ENCODE measurements at regions not wholly inside any gene's neighbourhood (a gene's known extent, or its start where the extent isn't known, plus 50 kb on each side); places are given as distances from the start of the nearest gene placed in this dataset.

DNA sequence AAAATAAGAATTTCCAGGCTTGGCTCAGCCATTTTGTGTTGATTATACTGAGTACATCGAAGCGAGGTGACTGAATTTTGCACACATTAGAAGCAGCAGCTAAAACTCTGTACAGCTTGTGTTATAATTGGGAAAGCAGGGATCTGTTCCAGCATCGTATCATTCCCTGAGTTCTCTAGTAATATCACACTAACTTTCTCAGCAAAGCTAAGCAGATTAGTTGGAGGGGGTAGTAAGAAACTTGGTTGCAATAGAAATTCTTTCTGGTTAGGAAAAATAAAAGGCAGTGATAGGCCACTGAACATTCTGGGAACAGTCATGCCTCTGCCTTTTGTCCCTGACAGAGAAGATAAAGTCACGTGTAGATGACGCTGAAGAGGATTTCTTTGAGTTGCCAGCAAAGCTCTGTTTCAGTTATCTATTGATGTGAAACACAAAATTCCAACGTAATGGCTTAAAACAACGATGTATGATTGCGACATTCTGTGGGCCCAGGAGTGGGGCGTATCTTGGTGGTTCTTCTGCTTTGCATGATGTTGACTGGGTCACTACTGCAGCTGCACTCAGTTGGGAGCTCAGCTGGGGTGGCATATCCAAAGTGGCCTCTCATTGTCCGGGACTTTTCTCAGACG, 202.1 kb upstream of the MEX3C start:
- no peak for DNase-seq (ENCODE audit: low read depth)

- no peak for DNase-seq (ENCODE audit: low read depth)
Measured at GRCh38 chr18:51400721-51401120, 203.2 kb upstream of the MEX3C start.

GRCh38 chr18:51401912-51402311, 204.4 kb upstream of the MEX3C start:
- DNase-seq (ENCODE audit: low read depth), result no peak

DNA sequence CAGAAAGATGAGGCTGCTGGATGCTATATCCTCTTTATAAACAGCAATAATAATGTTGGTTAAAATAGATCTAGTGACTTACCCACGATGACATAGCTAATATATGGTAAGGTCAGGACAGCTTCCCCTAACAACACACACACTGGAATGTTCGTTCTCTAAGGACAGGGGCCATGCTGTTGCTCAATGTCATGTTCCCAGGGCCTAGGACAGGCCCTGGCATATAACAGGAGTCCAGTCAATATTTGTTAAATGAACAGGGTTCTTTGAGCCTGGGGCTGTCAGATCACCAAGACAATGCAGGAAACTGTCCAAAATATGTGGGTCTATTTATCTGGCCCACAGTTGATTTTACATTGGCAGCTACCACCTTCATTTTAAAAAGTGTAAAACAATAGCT, 207.1 kb upstream of the MEX3C start:
- no peak for DNase-seq (ENCODE audit: low read depth)

- DNase-seq (ENCODE audit: low read depth), result no peak
Measured at GRCh38 chr18:51405683-51406477, 208.4 kb upstream of the MEX3C start.

DNA sequence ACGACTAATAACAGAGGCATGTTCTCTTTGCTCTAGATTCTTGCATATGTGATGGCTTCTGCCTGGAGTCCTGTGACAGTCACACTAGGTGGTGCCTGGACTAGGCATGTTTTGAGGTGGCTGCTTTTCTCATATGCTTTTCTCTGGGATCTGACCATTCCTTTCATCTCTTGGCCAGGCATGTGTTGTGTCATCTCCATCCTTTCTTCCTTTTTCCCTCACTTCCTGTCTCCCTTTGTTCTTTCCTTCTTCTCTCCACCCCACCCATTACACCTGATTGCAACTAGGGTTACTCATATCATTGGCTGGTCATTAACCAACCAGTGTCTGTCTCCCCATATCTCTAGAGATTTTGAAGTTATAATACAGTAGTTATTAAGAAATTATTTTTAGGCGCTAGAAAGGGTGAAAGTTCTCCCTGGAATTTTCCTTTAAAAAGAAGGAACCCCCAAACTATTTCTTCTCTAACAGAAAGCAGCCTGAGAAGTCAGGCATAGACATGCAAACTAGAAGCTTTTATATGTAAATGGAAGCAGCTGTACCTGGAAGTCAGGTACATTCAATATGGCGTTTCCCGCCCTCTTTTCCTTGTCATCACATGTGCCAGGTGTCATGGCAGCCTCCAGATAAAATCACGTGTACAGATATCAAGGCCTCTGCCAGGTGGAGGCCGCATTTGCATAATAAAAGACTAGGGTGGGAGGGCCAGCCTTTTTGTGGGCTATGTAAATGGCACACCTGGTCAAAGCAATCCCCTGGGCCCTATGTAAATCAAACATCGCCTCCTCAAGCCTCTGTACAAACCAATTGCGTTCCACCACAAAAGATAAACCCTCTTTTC, 220.4 kb upstream of the MEX3C start:
- DNase-seq (ENCODE audit: low read depth), result no peak

DNA sequence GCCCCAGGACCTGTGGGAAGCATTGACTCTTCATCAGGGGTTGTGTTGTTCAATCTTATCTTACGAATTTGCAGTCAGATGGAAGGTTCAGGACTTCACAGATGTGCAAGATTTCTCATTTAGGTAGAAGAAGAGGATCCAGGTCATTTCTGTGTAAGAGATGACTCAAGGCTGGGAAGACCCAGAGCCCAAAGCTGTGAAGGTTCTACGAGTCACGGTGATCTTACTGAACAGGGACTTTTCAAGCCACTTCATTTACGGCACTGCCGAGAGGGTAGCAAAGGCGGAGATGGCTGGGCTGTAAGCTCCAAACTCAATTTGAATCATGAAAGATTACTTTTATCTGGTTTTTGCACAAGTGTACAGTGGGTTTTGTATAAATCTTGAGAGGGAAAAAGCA, 228.0 kb upstream of the MEX3C start:
- no peak for DNase-seq (ENCODE audit: low read depth)

GRCh38 chr18:51425889-51426288, 228.4 kb upstream of the MEX3C start:
- no peak for DNase-seq (ENCODE audit: low read depth)

- DNase-seq (ENCODE audit: low read depth), result no peak
Measured at GRCh38 chr18:51426996-51427395, 229.5 kb upstream of the MEX3C start.

DNA sequence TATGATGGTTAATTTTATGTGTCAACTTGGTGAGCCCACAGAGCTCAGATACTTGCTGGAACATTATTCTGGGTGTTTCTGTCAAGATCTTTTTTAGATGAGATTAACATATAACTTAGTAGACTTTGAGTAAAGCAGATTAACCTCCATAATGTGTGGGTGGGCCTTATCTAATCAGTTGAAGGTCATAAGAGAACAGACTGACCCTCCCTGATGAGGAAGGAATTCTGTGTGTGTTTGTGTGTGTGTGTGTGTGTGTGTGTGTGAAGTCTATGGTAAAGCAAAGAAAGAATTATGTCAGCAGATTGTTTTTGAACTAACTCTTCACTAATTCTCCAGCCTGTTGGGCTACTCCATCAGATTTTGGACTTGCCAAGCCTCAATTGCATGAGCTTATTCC, 232.2 kb upstream of the MEX3C start:
- DNase-seq (ENCODE audit: low read depth), result no peak

GRCh38 chr18:51430538-51430937, 233.1 kb upstream of the MEX3C start:
- no peak for DNase-seq (ENCODE audit: low read depth)

- no peak for DNase-seq (ENCODE audit: low read depth)
Measured at GRCh38 chr18:51433296-51433695, 235.8 kb upstream of the MEX3C start.

- no peak for DNase-seq (ENCODE audit: low read depth)
Measured at GRCh38 chr18:51433881-51434280, 236.4 kb upstream of the MEX3C start.

DNA sequence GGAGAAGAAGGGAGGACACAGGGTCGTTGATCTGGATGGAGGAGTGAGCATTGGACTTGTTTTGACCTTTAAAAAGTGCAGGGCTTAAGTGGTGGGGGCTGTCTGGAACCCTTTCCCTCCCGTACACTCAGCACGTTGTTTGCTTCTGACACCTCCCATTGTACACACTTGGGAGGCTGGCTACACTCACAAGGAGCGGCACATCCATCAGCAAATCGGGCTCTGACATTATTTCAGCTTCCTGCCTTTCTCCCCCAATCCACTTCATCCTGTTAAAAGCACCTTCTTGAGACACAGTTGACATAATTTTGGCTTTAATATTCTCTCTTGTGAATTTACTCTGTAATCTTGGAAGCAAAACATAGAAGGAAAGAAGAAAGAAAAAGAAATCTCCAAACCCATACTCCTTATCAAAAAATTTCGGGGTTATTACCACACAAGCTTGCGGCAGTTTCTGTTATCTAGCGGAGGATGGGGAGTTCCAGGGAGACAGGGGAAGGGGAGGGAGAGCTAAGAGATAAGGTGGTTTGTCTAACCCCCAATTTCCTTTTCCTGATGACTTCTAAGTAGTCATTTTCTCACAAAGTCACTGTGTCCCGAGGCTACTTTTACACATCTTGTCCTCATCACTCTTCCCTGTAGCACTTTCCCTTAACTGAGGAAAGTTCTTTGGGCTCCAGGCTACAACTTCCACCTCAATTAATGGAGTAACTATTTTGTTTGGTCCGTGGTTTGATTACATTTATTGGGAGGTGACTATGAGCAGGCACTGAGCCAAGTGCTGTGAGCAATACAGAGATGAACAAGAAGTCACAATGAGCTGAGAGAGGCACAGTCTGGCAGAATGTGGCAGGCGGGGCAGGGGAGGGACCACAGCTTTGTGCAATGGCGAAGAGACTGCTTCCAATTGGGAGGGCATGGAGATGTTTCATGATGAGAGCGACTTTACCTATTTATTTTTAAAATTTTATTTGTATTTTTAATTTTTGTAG, 240.1 kb upstream of the MEX3C start:
- DNase-seq (ENCODE audit: low read depth), result no peak

DNA sequence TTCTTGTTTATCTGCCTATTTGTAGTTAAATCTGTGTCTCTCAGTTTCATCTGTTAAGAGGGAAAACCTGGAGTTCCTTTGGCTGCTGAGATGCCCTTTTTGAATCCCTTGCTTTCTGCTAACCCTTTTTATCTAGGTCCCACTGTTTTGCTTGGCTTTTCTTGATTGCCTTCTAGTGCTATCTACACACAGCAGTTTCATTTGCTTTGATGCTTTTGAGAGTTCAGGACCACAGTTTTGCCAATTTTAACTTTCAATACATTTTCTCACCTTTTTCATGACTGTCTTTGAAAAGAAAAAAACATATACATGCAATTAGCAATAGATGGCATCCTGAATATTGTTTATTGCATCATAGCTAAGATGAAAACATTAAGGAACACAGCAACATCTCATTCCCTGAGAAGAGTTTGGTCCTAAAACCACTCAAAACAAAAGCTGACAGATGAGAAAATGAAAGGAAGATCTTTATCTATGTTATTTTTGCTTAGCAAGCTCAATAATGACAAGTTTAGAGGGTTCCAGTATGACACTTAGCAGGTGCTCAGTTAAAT, 241.4 kb upstream of the MEX3C start:
- DNase-seq (ENCODE audit: low read depth), result no peak

DNA sequence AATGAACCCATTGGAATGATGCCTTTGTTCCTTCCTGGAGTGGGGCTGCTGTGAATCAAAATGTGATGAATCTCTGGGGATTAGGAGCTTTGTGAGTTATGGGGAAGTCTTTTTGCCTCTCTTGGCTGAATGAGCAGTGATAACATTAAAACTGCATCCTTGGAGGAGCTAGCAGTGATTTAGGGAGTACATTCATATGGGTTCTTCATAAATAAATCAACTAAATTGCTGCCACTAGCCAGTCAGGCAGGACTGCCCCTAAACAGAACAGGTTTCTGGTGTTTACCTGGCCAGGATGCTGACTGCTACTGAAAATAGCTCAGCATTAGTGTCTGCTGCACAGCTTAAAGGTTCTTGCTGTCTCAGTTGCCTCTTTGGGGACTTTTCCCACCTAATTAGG, 244.5 kb upstream of the MEX3C start:
- no peak for DNase-seq (ENCODE audit: low read depth)

DNA sequence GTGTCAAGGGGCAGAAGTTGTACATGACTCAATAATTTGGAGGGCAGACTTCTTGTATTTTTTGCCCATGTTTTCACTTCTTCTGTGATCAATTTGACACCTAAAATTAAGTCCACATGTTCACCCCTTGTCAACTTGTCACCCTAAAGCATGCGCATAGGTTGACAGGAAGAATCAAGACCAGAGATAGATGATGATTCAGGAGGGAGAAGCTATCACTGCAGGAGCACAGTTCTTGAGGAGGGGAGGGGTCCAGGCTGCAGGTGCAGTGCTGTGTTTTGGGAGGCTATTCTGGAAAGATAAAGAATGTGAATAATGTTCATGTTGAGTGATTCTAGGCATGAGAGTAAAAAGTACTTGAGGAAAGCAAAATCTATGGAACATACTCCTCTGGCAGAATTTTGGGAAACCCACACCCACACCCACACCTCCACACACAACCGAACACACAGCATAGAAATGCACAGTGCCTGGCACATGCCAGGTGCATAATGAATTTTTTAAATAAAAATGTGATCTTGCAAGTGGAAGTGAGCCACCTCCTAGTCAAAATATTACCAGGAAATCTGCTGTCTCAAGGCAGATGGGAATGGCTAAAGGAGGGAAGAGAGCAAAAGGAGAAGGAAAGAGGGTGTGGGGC, 249.2 kb upstream of the MEX3C start:
- no peak for DNase-seq (ENCODE audit: low read depth)

DNA sequence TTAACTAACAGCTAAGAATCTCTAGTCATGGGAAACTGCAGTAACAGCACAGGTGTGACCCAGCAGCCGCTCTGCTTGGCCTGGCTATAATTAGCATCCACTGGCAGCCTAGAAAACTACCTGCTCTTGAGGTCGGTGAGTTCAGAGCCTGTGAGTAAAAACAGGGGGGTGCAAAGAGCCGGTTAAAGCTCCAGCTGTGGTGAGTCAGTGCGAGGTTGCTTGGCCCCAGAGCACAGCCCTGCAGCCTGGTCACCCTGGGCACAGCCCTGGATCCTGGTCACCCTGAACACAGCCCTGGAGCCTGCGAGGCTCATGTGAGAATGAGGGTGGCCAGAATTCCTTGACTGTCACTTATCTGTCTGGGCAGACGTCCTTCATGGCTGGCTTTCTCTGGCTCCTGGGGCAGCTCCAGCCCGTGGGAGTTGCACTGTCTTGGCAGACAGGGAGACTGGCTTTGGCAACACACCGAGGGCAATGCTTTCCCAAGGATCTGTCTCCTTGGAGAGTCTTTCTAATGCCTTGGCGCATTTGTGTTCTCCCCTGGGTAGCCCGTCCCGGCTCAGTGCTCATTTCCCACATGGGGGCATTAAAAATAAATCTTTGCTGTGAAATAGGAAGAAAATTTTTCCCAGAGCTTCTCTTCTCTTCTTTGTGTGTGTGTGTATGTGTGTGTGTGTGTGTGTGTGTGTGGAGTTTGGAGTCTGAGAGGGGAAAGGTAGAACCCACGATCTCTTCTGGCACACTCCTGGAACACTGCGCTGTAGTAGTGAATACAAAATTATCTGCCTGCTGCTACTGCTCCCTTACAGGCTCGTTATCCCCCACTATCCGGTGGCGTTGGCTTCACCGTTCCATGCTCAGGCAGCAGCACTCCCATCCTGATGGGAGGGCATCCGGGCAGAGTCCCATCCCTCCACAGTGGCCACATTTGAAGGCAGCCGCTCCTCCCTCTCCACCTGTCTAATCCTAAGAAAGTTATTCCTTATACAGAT, 250.2 kb upstream of the MEX3C start:
- no peak for DNase-seq (ENCODE audit: low read depth)

GRCh38 chr18:51448949-51449348, 251.5 kb upstream of the MEX3C start:
- DNase-seq (ENCODE audit: low read depth), result no peak

DNA sequence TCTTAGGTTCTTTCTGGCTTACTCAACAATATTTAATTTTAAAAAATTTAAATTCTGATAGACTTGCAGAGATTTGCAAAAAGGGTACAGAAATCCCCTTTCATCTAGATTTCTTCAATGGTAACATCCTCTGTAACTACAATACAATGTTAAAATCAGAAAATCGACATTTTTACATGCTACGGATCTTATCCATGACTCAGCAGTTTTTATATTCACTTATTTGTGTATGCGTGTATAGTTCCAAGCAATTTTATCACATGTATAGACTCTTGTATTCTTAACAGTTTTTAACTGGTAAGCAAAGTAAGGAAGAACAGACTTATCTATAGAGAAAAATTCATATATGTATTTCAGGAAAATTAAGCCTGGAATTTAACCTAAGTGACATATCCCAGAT, 256.1 kb upstream of the MEX3C start:
- DNase-seq (ENCODE audit: low read depth), result no peak
